ENCODE measurements at regions not wholly inside any gene's neighbourhood (a gene's known extent, or its start where the extent isn't known, plus 50 kb on each side); places are given as distances from the start of the nearest gene placed in this dataset.

DNA sequence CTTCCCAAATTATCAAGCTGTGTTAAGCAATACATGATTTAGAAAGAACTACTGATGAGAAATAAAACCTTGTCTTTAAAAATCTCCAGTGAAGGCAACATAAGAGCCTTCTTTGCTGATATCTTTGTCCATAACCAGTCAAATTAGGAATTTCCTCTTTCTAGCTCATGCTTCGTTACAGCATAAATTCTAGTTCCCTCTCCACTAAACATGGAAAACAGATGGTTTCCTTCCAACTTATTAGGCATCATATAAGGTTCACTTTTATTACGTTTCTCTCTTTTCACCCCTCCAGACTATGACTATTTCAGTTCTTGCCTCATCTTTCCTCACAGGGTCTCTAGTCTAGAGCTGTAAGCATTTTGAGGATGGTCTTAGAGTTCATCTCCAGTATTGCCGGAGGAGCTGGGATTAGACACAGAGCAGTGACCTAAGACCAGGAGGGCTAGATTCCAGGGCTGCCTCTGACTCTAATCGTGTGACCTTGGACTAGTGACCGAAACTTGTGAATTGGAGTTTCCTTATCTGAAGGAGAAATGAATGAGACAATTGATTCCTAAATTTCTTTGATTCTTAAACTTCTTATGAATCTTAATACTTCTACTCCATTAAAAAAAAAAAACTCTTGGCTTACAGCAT lies 195.5 kb upstream of the APCDD1 start:
- Histone ChIP-seq H3K4me3 (ENCODE audit: control insufficient read depth in 2 of 3, extremely low read depth in 1 of 3, insufficient read depth in 2 of 3, low read depth in 1 of 3, low read length in 3 of 3) (no peak overlapping the region), H3K79me2 (ENCODE audit: control insufficient read depth, insufficient read depth, low read length) (no peaks in the 10 kb centered on the region), H2AFZ (ENCODE audit: control insufficient read depth, low read length) (no peak overlapping the region), H3K4me2 (ENCODE audit: control insufficient read depth, extremely low read depth, insufficient read depth, low read depth, low read length) (no peak overlapping the region), H3K4me1 (ENCODE audit: control insufficient read depth, extremely low read depth, insufficient read depth, low read length) (no peaks in the 10 kb centered on the region), H3K27ac (ENCODE audit: control insufficient read depth, insufficient read depth, low read length) (no peak overlapping the region), H3K36me3 (ENCODE audit: control insufficient read depth in 2 of 2, extremely low read depth in 1 of 2, insufficient read depth in 2 of 2, low read length in 2 of 2) (no peaks in the 10 kb centered on the region), H3K9me3 (ENCODE audit: control insufficient read depth, low read depth, low read length) (no peaks in the 10 kb centered on the region), H3K27me3 (ENCODE audit: control insufficient read depth, extremely low read depth, insufficient read depth, low read length) (no peaks in the 10 kb centered on the region), H3K9ac (ENCODE audit: control insufficient read depth, extremely low read depth, insufficient read depth, low read length) (no peak overlapping the region), H3K9me1 (ENCODE audit: control insufficient read depth, extremely low read depth, insufficient read depth, low read length) (no peaks in the 10 kb centered on the region), H4K20me1 (ENCODE audit: control insufficient read depth, extremely low read depth, insufficient read depth, low read length) (no peaks in the 10 kb centered on the region)
- FAIRE-seq (no peak), DNase-seq (ENCODE audit: low read depth, low spot score) (no peak)
- TF ChIP-seq EZH2 (IDR thresholded peaks at IDR 0.05; ENCODE audit: low read length) = no peak
- TF ChIP-seq, protein P1, sequence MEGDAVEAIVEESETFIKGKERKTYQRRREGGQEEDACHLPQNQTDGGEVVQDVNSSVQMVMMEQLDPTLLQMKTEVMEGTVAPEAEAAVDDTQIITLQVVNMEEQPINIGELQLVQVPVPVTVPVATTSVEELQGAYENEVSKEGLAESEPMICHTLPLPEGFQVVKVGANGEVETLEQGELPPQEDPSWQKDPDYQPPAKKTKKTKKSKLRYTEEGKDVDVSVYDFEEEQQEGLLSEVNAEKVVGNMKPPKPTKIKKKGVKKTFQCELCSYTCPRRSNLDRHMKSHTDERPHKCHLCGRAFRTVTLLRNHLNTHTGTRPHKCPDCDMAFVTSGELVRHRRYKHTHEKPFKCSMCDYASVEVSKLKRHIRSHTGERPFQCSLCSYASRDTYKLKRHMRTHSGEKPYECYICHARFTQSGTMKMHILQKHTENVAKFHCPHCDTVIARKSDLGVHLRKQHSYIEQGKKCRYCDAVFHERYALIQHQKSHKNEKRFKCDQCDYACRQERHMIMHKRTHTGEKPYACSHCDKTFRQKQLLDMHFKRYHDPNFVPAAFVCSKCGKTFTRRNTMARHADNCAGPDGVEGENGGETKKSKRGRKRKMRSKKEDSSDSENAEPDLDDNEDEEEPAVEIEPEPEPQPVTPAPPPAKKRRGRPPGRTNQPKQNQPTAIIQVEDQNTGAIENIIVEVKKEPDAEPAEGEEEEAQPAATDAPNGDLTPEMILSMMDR (optimal IDR thresholded peaks at IDR 0.05 in 1 of 3, IDR thresholded peaks at IDR 0.05 in 1 of 3, conservative IDR thresholded peaks at IDR 0.05 in 1 of 3; ENCODE audit: extremely low read depth in 1 of 3, insufficient read depth in 2 of 3, low read length in 3 of 3) = no peak
- dilution Hi-C loops (cut with MboI; ENCODE audit: extremely low pct_ligation_motif_present, low sequenced_read_pairs) = no loop called here

DNA sequence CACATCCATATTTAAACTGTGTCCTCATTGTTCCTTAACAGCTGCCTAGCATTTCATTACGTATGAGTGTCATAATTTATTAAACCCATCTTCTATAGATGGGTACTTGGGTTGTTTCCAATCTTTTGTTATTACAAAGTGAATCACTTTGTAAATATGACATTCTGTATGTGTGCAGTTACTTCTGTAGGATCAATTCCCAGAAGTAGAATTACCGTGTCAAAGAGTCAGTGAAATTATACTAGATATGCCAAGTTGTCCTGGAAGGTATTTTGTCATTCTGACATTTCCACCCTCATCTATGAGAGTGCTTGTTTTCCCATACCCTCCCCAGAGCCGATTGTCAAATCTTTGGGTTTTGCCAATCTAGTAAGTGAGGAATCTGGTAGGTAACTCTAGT lies 194.5 kb upstream of the APCDD1 start:
- TF ChIP-seq, protein P1 (optimal IDR thresholded peaks at IDR 0.05 in 1 of 3, IDR thresholded peaks at IDR 0.05 in 1 of 3, conservative IDR thresholded peaks at IDR 0.05 in 1 of 3; ENCODE audit: extremely low read depth in 1 of 3, insufficient read depth in 2 of 3, low read length in 3 of 3) = no peak
- TF ChIP-seq EZH2 (IDR thresholded peaks at IDR 0.05; ENCODE audit: low read length) = no peak
- Histone ChIP-seq H3K4me3 (ENCODE audit: control insufficient read depth in 2 of 3, extremely low read depth in 1 of 3, insufficient read depth in 2 of 3, low read depth in 1 of 3, low read length in 3 of 3) (no peak overlapping the region), H4K20me1 (ENCODE audit: control insufficient read depth, extremely low read depth, insufficient read depth, low read length) (no peaks in the 10 kb centered on the region), H3K36me3 (ENCODE audit: control insufficient read depth in 2 of 2, extremely low read depth in 1 of 2, insufficient read depth in 2 of 2, low read length in 2 of 2) (no peaks in the 10 kb centered on the region), H3K9me3 (ENCODE audit: control insufficient read depth, low read depth, low read length) (no peaks in the 10 kb centered on the region), H3K4me1 (ENCODE audit: control insufficient read depth, extremely low read depth, insufficient read depth, low read length) (no peaks in the 10 kb centered on the region), H3K9ac (ENCODE audit: control insufficient read depth, extremely low read depth, insufficient read depth, low read length) (no peak overlapping the region), H3K79me2 (ENCODE audit: control insufficient read depth, insufficient read depth, low read length) (no peaks in the 10 kb centered on the region), H3K27me3 (ENCODE audit: control insufficient read depth, extremely low read depth, insufficient read depth, low read length) (no peaks in the 10 kb centered on the region), H3K4me2 (ENCODE audit: control insufficient read depth, extremely low read depth, insufficient read depth, low read depth, low read length) (no peak overlapping the region), H3K27ac (ENCODE audit: control insufficient read depth, insufficient read depth, low read length) (no peak overlapping the region), H2AFZ (ENCODE audit: control insufficient read depth, low read length) (no peak overlapping the region), H3K9me1 (ENCODE audit: control insufficient read depth, extremely low read depth, insufficient read depth, low read length) (no peaks in the 10 kb centered on the region)
- dilution Hi-C loops (cut with MboI; ENCODE audit: extremely low pct_ligation_motif_present, low sequenced_read_pairs) = no loop called here
- DNase-seq (ENCODE audit: low read depth, low spot score) (no peak), FAIRE-seq (no peak)

Data from keratinocyte (primary cell).